ENCODE measurements at regions not wholly inside any gene's neighbourhood (a gene's known extent, or its start where the extent isn't known, plus 50 kb on each side); places are given as distances from the start of the nearest gene placed in this dataset.

DNA sequence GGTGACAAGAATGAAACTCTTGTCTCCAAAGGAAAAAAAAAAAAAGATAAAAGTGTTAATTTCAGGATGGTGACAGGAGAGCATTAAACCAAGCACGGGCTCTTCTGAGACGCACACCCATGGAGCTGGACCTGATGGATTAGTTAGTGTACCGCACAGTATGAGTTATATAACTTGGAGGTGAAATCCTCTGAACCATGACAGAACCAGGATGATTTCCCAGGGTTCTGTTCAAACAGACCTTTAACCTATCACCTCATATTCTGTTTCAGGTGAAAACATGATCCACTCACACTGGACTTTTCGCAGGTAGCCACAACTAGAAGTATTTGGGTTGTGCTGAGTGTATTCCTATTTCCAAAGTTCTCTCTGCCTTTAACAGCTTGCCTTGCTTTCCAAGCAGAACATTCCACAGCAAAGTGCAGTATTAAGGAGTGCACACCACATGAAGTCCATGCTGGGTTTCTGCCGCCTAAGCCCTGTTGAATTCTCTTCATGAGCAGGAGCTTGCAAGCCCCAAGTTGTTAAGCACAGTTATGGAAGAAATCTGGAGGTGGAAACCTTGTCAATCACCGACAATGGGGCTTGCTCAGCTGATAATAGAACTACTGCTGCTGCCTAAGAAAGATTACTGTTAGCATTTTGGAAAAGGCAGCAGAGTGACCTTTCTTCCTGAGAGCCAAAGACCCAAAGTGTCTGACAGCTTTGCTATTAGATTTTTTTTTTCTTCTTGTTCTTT, 461.7 kb downstream of the TLE1 start:
- DNase-seq (ENCODE audit: low read depth in 1 of 2, low spot score in 2 of 2) (no peak), FAIRE-seq (no peak)
- ChIA-PET CTCF (ENCODE audit: partially characterized antibody) (no interaction called here), POLR2A (ENCODE audit: partially characterized antibody) (no interaction called here)
- Histone ChIP-seq H2BK12ac (ENCODE audit: low read depth, low read length) (no peak overlapping the region), H3K23me2 (ENCODE audit: low read depth, low read length) (no peaks in the 10 kb centered on the region), H3K36me3 (ENCODE audit: control insufficient read depth in 2 of 4, insufficient read depth in 4 of 4, low read length in 3 of 4) (no peaks in the 10 kb centered on the region), H2AFZ (ENCODE audit: low read length) (peak overlapping the region; percentile 65; the same call in 1 of the 2 replicates), H2BK120ac (replicated peaks; ENCODE audit: low read depth, low read length) (no peak overlapping the region), H2AK5ac (ENCODE audit: low read depth, low read length) (no peak overlapping the region), H3K27me3 (replicated peaks in 1 of 4; ENCODE audit: control insufficient read depth in 3 of 4, extremely low read depth in 1 of 4, insufficient read depth in 3 of 4, low read length in 3 of 4) (no peaks in the 10 kb centered on the region), H3K4ac (replicated peaks; ENCODE audit: insufficient read length, low read depth, low read length) (no peak overlapping the region), H3K4me3 (ENCODE audit: extremely low read depth in 1 of 4, insufficient read depth in 2 of 4, low read depth in 3 of 4, low read length in 4 of 4) (no peak overlapping the region), H4K91ac (replicated peaks; ENCODE audit: insufficient read length, low read length) (no peak overlapping the region), H3K56ac (replicated peaks; ENCODE audit: insufficient read length, low read depth, low read length) (no peak overlapping the region), H4K5ac (ENCODE audit: insufficient read length, low read depth, low read length) (no peak overlapping the region), H3K4me2 (ENCODE audit: insufficient read depth in 1 of 2, low read depth in 2 of 2, low read length in 2 of 2) (no peak overlapping the region), H3K4me1 (replicated peaks in 1 of 4; ENCODE audit: control insufficient read depth in 3 of 4, insufficient read depth in 4 of 4, low read length in 3 of 4) (peaks cover 0 to 2% (median 0%) of the 10 kb centered on the region in 4 experiments; a peak in 1 of 7 replicates), H3K23ac (ENCODE audit: insufficient read length) (no peak overlapping the region), H3K79me1 (ENCODE audit: low read depth, low read length) (no peaks in the 10 kb centered on the region), H3K18ac (ENCODE audit: extremely low read depth, low read length) (no peak overlapping the region), H2BK15ac (ENCODE audit: low read length) (no peak overlapping the region), H4K8ac (ENCODE audit: extremely low read depth, insufficient read depth, low read length) (no peak overlapping the region), H3K79me2 (ENCODE audit: control insufficient read depth in 1 of 2, insufficient read depth in 2 of 2, low read length in 2 of 2) (no peaks in the 10 kb centered on the region), H3K14ac (ENCODE audit: insufficient read length) (no peak overlapping the region), H3K9me3 (ENCODE audit: insufficient read depth in 2 of 2, low read depth in 1 of 2, low read length in 1 of 2) (no peaks in the 10 kb centered on the region), H3K27ac (ENCODE audit: low read depth, low read length) (no peak overlapping the region), H2BK5ac (ENCODE audit: low read depth, low read length) (no peak overlapping the region), H2BK20ac (ENCODE audit: low read length) (no peak overlapping the region), H4K20me1 (replicated peaks in 1 of 2; ENCODE audit: control insufficient read depth in 1 of 2, insufficient read depth in 2 of 2, low read length in 2 of 2) (no peaks in the 10 kb centered on the region), H3K9ac (replicated peaks in 1 of 4; ENCODE audit: extremely low read depth in 1 of 4, low read depth in 3 of 4, low read length in 3 of 4) (no peak overlapping the region)
- WGBS, 2 experiments (ENCODE audit: extremely low coverage in 1 of 2, insufficient coverage in 1 of 2, insufficient read length in 1 of 2, insufficient replicate concordance in 2 of 2, low coverage in 1 of 2, low lambda C conversion rate in 2 of 2, missing lambda C conversion rate in 1 of 2), result 92% methylated on average over 6 of the region's 6 CpGs; no CpG with 5 or more reads in 1 of the 2 experiments
- TF ChIP-seq BRCA1 (IDR thresholded peaks at IDR 0.05; ENCODE audit: low read depth, low read length) (no peak), SP2 (IDR thresholded peaks at IDR 0.05; ENCODE audit: low read length) (no peak), SIRT6 (IDR thresholded peaks at IDR 0.05; ENCODE audit: low read length) (no peak), SRF (IDR thresholded peaks at IDR 0.05; ENCODE audit: low read depth, low read length) (no peak), TEAD4 (IDR thresholded peaks at IDR 0.05; ENCODE audit: low read depth, low read length) (no peak), CTBP2 (IDR thresholded peaks at IDR 0.05; ENCODE audit: borderline replicate concordance, insufficient read depth, insufficient read length, low read length) (no peak), JUN (IDR thresholded peaks at IDR 0.05; ENCODE audit: low read depth, low read length) (no peak), MAFK (IDR thresholded peaks at IDR 0.05; ENCODE audit: low read depth, low read length) (no peak), POLR2AphosphoS5 (IDR thresholded peaks at IDR 0.05; ENCODE audit: low read depth, low read length) (no peak), KDM5A (IDR thresholded peaks at IDR 0.05; ENCODE audit: low read length) (no peak), CBX8 (IDR thresholded peaks at IDR 0.05; ENCODE audit: borderline replicate concordance, low read depth, low read length) (no peak)
- TF ChIP-seq, protein P1, sequence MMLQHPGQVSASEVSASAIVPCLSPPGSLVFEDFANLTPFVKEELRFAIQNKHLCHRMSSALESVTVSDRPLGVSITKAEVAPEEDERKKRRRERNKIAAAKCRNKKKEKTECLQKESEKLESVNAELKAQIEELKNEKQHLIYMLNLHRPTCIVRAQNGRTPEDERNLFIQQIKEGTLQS (IDR thresholded peaks at IDR 0.05; ENCODE audit: insufficient read depth, low read depth, low read length), result no peak
- TF ChIP-seq, protein P2, sequence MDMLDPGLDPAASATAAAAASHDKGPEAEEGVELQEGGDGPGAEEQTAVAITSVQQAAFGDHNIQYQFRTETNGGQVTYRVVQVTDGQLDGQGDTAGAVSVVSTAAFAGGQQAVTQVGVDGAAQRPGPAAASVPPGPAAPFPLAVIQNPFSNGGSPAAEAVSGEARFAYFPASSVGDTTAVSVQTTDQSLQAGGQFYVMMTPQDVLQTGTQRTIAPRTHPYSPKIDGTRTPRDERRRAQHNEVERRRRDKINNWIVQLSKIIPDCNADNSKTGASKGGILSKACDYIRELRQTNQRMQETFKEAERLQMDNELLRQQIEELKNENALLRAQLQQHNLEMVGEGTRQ (IDR thresholded peaks at IDR 0.05; ENCODE audit: low read length), result no peak
